GM18505 (cell line): ENCODE measurements at regions not wholly inside any gene's neighbourhood (a gene's known extent, or its start where the extent isn't known, plus 50 kb on each side); places are given as distances from the start of the nearest gene placed in this dataset.
"Not testable (repeated sequence)": the region's sequence is repeated elsewhere in the genome, so short reads cannot be mapped to it uniquely, and the experiment has no call there.

Source experiments
- ATAC-seq: cut with Tn5 transposase; IDR thresholded peaks from one replicate; pipeline ENCODE4 v1.9.1; 2021; ENCODE audit not compliant: unreplicated experiment
- POLR2A ChIP-seq: IDR thresholded peaks from 4 replicates; pipeline ENCODE4 v1.6.1; 2011; ENCODE audit warnings: borderline replicate concordance; ENCODE audit not compliant: insufficient read depth, insufficient read length; ENCODE audit errors: extremely low read depth

DNA sequence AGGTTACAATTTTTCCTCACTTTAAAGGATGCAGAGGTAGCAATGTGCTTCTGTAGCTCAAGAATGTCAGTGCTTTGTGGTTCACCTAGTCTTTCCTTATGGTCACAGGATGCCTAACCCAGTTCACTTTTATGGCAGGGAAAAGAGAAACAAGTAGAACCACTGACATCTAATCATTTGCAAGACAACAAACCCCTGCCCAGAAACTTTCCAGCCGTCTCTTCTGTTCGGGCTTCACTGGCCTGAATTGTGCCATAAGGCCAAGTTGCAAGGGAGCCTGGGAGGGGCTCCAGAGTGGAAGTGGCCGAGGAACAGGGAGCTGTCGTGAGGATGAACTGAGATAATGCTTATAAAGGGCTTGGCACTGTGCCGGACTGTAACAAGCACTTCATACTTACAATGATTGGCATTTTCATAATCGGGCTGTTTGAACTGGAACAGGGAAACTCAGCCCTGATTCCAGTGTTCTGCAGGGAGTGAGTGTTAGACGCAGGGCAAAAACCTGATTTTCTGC lies 212.6 kb downstream of the BCAS1 start:
- no peak for ATAC-seq
- no peak for TF ChIP-seq POLR2A

DNA sequence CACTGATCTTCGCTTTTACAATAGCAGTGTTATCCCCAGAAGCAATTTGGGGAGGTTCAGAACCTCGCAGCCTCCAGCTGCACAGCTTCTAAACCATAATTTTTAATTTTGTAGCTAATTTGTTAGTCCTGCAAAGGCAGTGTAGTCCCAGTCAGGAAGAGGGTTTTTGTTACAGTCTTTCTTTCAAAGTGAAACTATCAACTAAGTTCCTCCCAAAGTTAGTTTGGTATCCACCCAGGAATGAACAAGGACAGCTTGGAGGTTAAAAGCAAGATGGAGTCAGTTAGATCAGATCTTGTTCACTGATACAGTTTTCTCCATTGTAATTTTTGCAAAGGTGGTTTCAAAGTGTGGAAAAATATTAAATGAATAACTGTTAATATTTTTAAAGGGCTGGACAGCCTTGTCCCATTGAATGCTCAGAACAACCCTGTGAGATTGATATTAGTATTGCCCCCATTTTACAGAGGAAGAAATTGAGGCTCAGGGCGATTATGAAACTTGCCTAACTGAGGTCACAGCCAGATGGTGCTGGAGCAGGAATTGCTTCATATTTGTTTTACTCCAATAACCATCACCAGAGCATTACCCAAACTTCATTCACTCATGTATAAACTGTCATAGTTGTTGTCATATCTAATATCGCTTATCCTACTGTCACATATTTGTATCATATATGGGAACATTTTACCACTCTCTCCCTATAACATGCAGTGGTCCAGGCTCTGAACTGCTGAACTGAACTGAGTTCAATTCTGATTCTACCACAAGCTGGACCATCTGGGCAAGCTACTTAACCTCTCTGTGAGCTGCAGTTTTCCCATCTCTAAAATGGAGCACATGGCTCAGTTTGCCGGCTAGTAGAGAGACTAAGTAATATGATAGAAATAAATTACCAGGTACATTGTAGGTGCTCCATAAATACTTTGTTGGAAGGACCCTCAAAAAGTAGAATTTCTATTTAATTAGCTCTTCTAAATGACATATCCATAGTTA lies 213.8 kb downstream of the BCAS1 start:
- ATAC-seq: no peak
- TF ChIP-seq POLR2A: no peak

DNA sequence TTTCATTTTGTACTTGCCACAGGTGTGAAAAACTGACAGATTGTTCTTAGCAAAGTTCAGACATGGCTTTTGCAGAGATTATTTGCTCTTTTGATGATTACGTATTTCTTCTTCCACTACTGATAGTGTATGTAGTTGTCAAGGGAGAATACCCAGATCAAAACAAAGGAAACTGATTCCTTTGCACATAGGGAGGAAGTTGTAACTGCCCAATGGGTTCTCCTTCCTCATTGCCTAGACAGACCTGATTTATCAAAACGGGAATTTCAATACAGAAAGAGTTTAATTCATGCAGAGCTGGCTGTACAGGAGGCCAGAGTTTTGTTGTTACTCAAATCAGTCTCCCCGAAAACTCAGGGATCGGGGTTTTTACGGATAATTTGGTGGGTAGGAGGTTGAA lies 214.7 kb downstream of the BCAS1 start:
- no peak for ATAC-seq
- no peak for TF ChIP-seq POLR2A

DNA sequence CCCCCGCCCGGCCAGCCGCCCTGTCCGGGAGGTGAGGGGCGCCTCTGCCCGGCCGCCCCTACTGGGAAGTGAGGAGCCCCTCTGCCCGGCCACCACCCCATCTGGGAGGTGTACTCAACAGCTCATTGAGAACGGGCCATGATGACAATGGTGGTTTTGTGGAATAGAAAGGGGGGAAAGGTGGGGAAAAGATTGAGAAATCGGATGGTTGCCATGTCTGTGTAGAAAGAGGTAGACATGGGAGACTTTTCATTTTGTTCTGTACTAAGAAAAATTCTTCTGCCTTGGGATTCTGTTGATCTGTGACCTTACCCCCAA lies 215.8 kb downstream of the BCAS1 start:
- ATAC-seq: not testable (repeated sequence)

DNA sequence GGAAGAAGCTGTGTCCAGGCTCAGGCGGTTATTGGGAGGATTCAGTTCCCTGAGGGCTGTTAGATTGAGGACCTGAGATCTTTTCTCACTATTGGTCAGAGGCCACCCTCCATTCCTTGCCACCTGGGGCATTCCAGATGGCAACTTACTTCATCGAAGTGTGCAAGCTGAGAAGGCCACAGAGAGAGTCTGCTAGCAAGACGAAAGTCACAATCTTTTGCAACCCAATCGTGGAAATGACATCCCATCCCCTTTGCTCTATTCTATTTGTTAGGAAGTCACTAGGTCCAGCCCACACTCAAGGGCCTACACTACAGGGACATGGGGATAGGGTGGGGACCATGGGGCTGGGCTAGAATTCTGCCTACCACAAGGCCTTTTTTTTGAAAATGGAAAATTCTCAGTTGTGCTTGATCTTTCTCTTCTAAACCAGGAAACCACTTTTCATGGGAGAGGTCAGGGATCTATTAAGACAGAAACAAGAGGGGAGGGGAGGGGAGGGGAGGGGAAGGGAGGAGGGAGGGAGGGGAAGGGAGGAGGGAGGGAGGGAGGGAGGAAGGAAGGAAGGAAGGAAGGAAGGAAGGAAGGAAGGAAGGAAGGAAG lies 217.2 kb downstream of the BCAS1 start:
- TF ChIP-seq POLR2A: no peak
- ATAC-seq: no peak

DNA sequence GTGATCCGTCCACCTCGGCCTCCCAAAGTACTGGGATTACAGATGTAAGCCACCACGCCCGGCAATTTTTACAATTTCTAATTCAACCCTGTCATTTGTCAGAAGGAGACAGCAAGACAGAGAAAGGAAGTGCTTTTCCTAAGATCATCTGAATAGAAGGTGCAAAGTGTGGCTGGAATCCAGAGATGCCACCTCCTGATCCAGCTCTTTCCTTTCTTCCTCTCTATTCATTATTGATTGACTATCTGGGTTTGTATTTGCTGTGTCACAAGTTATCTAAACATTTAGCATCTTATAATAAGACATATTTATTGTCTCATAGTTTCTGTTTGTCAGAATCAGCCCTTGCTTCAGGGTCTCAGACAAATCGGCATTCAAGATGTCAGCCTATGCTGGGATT lies 217.7 kb downstream of the BCAS1 start:
- no peak for TF ChIP-seq POLR2A
- no peak for ATAC-seq

DNA sequence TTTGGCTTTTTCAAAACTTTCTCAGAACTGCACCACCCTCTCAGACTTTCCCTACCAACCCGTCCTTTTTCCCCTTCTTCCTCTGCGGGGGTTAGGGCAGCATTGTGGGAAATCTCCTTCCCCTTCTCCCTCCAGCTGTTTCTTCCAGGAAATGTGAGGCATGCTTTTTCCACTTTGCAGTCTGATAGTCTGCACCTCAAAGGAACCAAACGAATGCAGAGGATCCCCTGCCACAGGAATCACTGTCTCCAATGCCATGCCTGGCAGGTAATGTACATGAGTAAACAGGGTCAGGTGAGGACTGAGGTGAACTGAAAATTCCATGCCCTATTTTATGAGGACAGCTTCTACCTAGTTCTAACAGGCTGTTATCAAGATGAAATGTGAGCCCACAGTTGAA lies 218.4 kb downstream of the BCAS1 start:
- no peak for TF ChIP-seq POLR2A
- no peak for ATAC-seq

DNA sequence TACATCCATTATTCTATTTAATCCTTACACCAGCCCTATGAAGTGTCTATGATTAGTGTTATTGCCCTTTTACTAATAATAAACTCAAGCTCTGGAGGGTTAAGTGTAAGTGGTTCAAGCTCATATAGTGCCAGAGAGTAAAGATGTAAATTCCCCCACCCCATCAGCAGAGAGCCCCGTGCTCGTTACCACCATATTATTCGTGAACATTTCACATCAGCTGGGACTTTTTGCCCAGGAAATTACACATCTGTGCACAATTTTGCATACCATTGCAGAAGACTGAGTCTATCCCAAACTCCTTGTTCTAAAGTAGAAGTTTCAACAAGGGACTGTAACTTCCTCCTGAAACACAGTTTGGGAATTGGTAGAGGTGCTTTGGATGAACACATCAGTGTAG lies 220.1 kb downstream of the BCAS1 start:
- no peak for ATAC-seq
- TF ChIP-seq POLR2A: no peak

DNA sequence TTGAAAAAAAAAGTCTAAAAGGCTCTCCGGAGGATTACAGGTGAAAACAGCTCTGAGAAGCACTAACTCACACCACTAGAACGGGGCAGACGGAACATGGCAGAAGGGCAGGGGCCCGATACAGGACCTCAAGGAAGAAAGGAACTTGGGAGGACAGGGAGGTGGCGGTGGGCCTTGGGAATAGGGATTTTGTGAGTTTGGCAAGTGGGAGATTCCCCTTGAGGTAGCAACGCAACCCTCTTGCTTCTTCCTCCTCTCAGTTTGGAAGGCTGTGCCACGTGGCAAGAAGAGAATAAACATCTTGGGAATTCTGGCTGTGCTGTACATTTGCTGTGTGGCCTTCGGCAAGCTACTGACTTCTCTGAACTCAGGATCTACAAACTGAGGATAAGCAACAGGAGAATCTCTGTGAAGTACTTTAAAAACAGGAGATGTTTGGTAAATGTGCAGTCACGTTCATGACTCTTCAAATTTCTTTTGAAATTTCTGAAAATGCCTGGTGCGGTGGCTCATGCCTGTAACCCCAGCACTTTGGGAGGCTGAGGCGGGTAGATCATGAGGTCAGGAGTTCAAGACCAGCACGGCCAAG lies 220.8 kb downstream of the BCAS1 start:
- ATAC-seq: no peak
- TF ChIP-seq POLR2A: no peak

DNA sequence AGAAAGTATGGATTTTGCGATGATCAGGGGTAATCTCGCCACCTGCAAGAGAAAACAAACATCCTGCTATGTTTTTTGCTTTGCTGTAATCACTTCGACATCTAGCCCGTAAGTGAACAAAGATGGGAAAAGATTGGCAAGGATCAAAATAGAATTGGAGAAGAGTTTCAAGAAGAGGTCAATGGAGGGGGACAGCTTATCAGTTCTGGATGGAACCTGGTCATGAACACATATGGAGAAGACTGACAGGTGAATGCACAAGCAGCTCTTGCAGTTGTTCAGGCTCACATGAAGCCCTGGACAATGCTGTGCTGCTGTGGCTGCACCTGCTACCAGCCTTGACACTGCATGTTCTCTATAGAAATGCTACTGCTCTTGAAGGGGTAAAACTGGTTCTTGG lies 222.1 kb downstream of the BCAS1 start:
- no peak for TF ChIP-seq POLR2A

DNA sequence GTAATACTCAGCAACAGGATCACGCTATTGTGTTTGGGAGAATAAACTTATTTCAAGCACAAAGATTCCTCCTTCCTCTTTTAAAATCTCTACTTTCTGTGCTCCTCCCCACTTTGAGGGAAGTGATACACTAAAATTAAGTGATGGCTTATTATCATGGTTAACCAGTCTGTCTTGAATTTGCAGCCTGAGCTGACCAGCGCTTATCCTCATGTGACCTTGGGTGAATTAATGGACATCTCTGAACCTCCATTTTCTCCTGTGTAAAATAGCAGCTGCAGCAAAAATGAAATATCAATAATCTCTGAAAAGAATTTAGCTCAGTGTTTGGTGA lies 222.6 kb downstream of the BCAS1 start:
- no peak for ATAC-seq
- no peak for TF ChIP-seq POLR2A

More for the DNA sequence above, 222.1 kb downstream of the BCAS1 start:
- ATAC-seq: no peak

DNA sequence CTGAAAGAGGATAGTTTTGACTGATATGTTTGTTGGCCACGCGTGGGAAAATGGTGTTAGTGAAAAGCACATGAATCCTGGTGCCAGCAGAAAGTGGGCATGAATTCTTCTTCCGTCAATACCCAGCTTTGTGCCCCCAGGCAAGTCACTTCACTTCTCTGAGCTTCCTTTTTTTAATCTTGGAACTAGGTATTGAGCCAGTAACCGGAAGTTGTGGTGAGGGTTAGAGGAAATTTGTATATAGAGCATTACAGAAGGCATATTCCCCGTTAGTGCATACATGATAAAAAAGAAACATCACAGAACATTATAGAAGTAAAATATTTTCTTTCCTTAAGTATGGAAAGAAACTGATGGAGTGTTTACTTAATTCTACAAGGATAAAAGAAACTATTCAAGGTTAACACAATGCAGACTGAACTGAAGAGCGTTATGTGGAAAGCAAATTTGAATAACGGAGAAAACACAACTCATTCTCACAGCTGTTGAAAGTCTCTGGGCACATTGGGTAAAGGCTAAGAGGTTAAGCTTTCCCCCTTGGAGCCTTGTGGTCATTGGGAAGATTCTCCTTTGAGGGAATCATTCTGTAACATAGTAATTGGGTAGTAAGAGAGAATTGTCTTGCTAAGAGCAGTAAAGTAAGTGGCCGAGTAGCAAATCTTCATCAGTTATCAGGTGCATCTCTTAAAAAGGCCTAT lies 223.1 kb downstream of the BCAS1 start:
- TF ChIP-seq POLR2A: no peak
- no peak for ATAC-seq

DNA sequence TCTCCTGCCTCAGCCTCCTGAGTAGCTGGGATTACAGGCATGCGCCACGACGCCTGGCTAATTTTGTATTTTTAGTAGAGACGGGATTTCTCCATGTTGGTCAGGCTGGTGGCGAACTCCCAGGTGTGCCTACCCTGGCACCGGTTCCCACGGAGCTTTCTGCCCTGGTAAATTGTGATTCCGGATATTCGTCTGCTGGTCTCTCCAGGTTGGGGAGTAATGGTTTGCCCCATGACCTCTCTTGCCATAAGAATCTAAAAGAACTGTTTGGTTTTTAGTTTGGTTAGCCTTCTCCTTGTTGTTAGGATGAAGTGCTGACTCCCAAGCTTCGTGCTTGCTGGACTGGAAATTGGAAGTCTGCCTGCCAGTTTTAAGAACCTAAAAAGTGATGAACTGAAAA lies 223.8 kb downstream of the BCAS1 start:
- TF ChIP-seq POLR2A: no peak
- ATAC-seq: no peak

DNA sequence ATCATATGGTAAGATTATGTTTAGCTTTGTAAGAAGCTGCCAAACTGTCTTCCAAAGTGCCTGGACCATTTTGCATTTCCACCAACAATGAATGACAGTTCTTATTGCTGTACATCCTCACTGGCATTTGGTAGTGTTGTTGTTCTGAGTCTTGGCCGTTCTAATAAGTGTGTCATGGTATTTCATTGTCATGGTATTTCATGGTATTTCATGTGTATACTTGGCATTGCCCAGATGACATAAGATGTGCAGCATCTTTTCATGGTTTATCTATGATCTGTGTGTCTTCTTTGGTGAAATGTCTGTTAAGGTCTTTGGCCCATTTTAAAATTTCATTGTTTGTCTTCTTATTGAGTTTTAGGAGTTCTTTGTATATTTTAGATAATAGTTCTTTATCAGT lies 224.4 kb downstream of the BCAS1 start:
- no peak for TF ChIP-seq POLR2A
- ATAC-seq: no peak

DNA sequence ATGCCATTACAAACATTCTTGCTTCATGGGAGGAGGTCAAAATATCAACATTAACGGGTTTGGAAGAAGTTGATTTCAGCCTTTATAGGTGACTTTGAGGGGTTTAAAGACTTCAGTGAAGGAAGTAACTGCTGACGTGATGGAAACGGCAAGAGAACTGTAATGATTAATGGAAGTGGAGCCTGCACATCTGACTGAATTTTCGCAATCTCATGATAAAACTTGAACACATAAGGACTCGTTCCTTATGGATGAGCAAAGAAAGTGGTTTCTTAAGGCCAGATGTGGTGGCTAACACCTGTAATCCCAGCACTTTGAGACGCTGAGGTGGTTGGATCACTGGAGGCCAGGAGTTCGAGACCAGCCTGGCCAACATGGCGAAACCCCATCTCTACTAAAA lies 226.1 kb downstream of the BCAS1 start:
- no peak for ATAC-seq
- no peak for TF ChIP-seq POLR2A
